Parathyroid adenoma (tissue), 2 donors: ENCODE measurements at regions not wholly inside any gene's neighbourhood (a gene's known extent, or its start where the extent isn't known, plus 50 kb on each side); places are given as distances from the start of the nearest gene placed in this dataset.

Source experiments
- H2AFZ ChIP-seq: fragments of 300-600 bp; sonication (generic); one replicate; pipeline ENCODE4 v1.7.0; 2017; ENCODE audit warnings: antibody characterized with exemption, mild to moderate bottlenecking
- H3K27ac ChIP-seq: fragments of 300-600 bp; sonication (generic); one replicate; pipeline ENCODE4 v1.7.0; 2017
- H3K27me3 ChIP-seq: fragments of 300-600 bp; sonication (generic); one replicate; pipeline ENCODE4 v1.7.0; 2017; ENCODE audit warnings: low read length; ENCODE audit not compliant: control insufficient read depth, insufficient read depth
- H3K36me3 ChIP-seq: fragments of 300-600 bp; sonication (generic); one replicate; pipeline ENCODE4 v1.7.0; 2017; ENCODE audit warnings: low read length; ENCODE audit not compliant: control insufficient read depth, insufficient read depth
- H3K4me1 ChIP-seq: fragments of 300-600 bp; sonication (generic); one replicate; pipeline ENCODE4 v1.7.0; 2017; ENCODE audit warnings: control low read depth
- H3K4me2 ChIP-seq: fragments of 300-600 bp; sonication (generic); one replicate; pipeline ENCODE4 v1.7.0; 2017; ENCODE audit warnings: low read length
- H3K4me3 ChIP-seq: fragments of 300-600 bp; sonication (generic); one replicate; pipeline ENCODE4 v1.7.0; 2017; ENCODE audit warnings: low read depth, low read length
- H3K79me2 ChIP-seq: fragments of 300-600 bp; sonication (generic); one replicate; pipeline ENCODE4 v1.7.0; 2017; ENCODE audit warnings: control low read depth
- H3K9ac ChIP-seq: fragments of 300-600 bp; sonication (generic); one replicate; pipeline ENCODE4 v1.7.0; 2017; ENCODE audit warnings: mild to moderate bottlenecking
- H3K9me3 ChIP-seq: fragments of 300-600 bp; sonication (generic); one replicate; pipeline ENCODE4 v1.7.0; 2017; ENCODE audit warnings: low read length; ENCODE audit not compliant: control insufficient read depth
- CTCF ChIP-seq: fragments of 300-600 bp; sonication (generic); IDR thresholded peaks from one replicate; pipeline ENCODE4 v1.7.0; 2017; ENCODE audit warnings: antibody characterized with exemption, mild to moderate bottlenecking
- donor health status: primary hyperparathyroidism.

DNA sequence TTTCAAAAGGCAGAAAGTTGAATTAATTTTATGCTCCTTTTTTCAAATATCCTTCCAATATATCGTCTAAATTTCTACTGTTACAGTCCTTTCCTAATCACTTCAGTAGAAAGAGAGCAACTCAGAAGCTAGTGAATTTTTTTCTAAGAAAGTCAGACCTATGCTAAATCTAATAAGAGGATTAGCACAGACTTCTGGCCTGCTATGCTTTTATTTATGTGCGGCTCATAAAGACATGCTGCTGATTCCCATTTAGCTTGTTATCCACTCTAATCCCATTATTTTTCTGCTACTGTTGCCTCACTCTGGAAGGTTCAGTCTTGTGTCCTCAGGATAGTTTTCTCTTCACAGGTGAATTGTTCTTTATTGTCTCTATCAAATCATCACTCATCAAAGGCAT is 473.5 kb upstream of the FAM241A start:
- Histone ChIP-seq H3K27me3 (no peaks in the 10 kb centered on the region), H3K4me1 (no peaks in the 10 kb centered on the region), H3K9ac (no peak overlapping the region), H3K36me3 (no peaks in the 10 kb centered on the region), H3K9me3 (no peaks in the 10 kb centered on the region), H3K79me2 (no peaks in the 10 kb centered on the region), H3K4me2 (no peak overlapping the region), H2AFZ (no peak overlapping the region), H3K27ac (no peak overlapping the region), H3K4me3 (no peak overlapping the region)
- TF ChIP-seq CTCF: no peak

- no peak overlapping the region for H2AFZ ChIP-seq
- H3K4me1 ChIP-seq: no peaks in the 10 kb centered on the region
- no peaks in the 10 kb centered on the region for H3K9me3 ChIP-seq
- TF ChIP-seq CTCF: no peak
- H3K4me3 ChIP-seq: no peak overlapping the region
- H3K79me2 ChIP-seq: no peaks in the 10 kb centered on the region
- H3K27me3 ChIP-seq: no peaks in the 10 kb centered on the region
- H3K36me3 ChIP-seq: no peaks in the 10 kb centered on the region
- H3K27ac ChIP-seq: no peak overlapping the region
- no peak overlapping the region for H3K4me2 ChIP-seq
- H3K9ac ChIP-seq: no peak overlapping the region
Observed at GRCh38 chr4:111675746-111676145, 469.5 kb upstream of the FAM241A start.

DNA sequence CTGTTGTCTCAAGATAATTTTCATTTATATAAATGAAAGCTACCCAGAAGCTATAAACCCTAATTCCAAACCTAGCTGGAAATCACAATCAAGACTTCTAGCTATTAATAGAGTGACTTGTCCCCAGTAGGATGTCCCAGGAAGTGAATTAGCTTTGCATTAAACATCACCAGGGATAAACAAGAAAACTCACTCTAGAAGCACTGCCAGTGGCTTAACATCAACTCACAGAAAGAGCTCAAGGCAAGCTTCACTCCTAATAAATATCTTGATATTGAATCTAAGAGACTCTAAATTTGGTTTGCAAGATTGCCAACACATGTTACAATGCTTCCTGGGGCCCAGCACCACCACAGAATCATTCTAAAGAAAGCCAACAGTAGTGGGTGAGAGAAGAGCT is 468.7 kb upstream of the FAM241A start:
- no peak overlapping the region for H3K9ac ChIP-seq
- no peak overlapping the region for H3K4me2 ChIP-seq
- no peaks in the 10 kb centered on the region for H3K79me2 ChIP-seq
- no peaks in the 10 kb centered on the region for H3K9me3 ChIP-seq
- no peaks in the 10 kb centered on the region for H3K36me3 ChIP-seq
- no peak overlapping the region for H3K4me3 ChIP-seq
- no peak overlapping the region for H2AFZ ChIP-seq
- no peaks in the 10 kb centered on the region for H3K4me1 ChIP-seq
- no peak for TF ChIP-seq CTCF
- H3K27me3 ChIP-seq: no peaks in the 10 kb centered on the region
- H3K27ac ChIP-seq: no peak overlapping the region

GRCh38 chr4:111678479-111678878 is 466.8 kb upstream of the FAM241A start:
- H3K27me3 ChIP-seq: no peaks in the 10 kb centered on the region
- H3K27ac ChIP-seq: no peak overlapping the region
- H3K79me2 ChIP-seq: no peaks in the 10 kb centered on the region
- no peak overlapping the region for H3K4me3 ChIP-seq
- TF ChIP-seq CTCF: no peak
- no peak overlapping the region for H2AFZ ChIP-seq
- H3K36me3 ChIP-seq: no peaks in the 10 kb centered on the region
- H3K4me1 ChIP-seq: no peaks in the 10 kb centered on the region
- no peaks in the 10 kb centered on the region for H3K9me3 ChIP-seq
- H3K9ac ChIP-seq: no peak overlapping the region
- H3K4me2 ChIP-seq: no peak overlapping the region

- H3K4me3 ChIP-seq: no peak overlapping the region
- no peaks in the 10 kb centered on the region for H3K79me2 ChIP-seq
- H3K36me3 ChIP-seq: no peaks in the 10 kb centered on the region
- no peak overlapping the region for H3K9ac ChIP-seq
- no peaks in the 10 kb centered on the region for H3K27me3 ChIP-seq
- no peak overlapping the region for H2AFZ ChIP-seq
- TF ChIP-seq CTCF: no peak
- no peak overlapping the region for H3K27ac ChIP-seq
- no peak overlapping the region for H3K4me2 ChIP-seq
- no peaks in the 10 kb centered on the region for H3K4me1 ChIP-seq
- H3K9me3 ChIP-seq: no peaks in the 10 kb centered on the region
Observed at GRCh38 chr4:111678908-111679307, 466.3 kb upstream of the FAM241A start.
